Spleen (tissue), 11 donors: ENCODE measurements at regions not wholly inside any gene's neighbourhood (a gene's known extent, or its start where the extent isn't known, plus 50 kb on each side); places are given as distances from the start of the nearest gene placed in this dataset.

ENCODE experiments used
- DNase-seq: peaks from one replicate; pipeline ENCODE4 v3.0.0-alpha.2; 2020
- H3K27ac ChIP-seq, 8 donors: fragments of 200-600 bp; sonication (generic) in 7 of 8; 1 replicate in 4 of 8; 2 replicates in 4 of 8; pipeline versions ENCODE4 v1.5.0 to v1.8.0; 2016 to 2021; ENCODE audit warnings: inconsistent platforms in 4 of 8, mild to moderate bottlenecking in 4 of 8, moderate library complexity in 1 of 8
- H3K27me3 ChIP-seq, 7 donors: fragments of 200-600 bp; sonication (generic) in 6 of 7; replicated peaks in 1 of 7; 1 replicate in 4 of 7; 2 replicates in 3 of 7; pipeline versions ENCODE4 v1.5.0 to v1.8.0; 2016 to 2021; ENCODE audit warnings: inconsistent platforms in 3 of 7, mild to moderate bottlenecking in 1 of 7
- H3K36me3 ChIP-seq, 6 donors: fragments of 200-600 bp; sonication (generic) in 5 of 6; 1 replicate in 4 of 6; 2 replicates in 2 of 6; pipeline versions ENCODE4 v1.5.0 to v1.8.0; 2016 to 2021; ENCODE audit warnings: inconsistent platforms in 2 of 6
- H3K4me1 ChIP-seq, 6 donors: fragments of 200-600 bp; sonication (generic) in 5 of 6; 1 replicate in 3 of 6; 2 replicates in 3 of 6; pipeline versions ENCODE4 v1.5.0 to v1.8.0; 2016 to 2021; ENCODE audit warnings: inconsistent platforms in 3 of 6
- H3K4me3 ChIP-seq, 8 donors: fragments of 200-600 bp; sonication (generic) in 7 of 8; 1 replicate in 4 of 8; 2 replicates in 4 of 8; pipeline versions ENCODE4 v1.5.0 to v1.8.0; 2016 to 2021; ENCODE audit warnings: inconsistent platforms in 4 of 8, mild to moderate bottlenecking in 4 of 8, moderate library complexity in 2 of 8
- H3K9me3 ChIP-seq, 8 donors: fragments of 200-600 bp; sonication (generic) in 7 of 8; 1 replicate in 4 of 8; 2 replicates in 4 of 8; pipeline versions ENCODE4 v1.5.0 to v1.8.0; 2016 to 2021; ENCODE audit warnings: inconsistent platforms in 4 of 8
- POLR2A ChIP-seq, 3 donors: fragments of 450-650 bp; IDR thresholded peaks; one replicate each; pipeline ENCODE4 v1.5.1; 2017; ENCODE audit warnings: antibody characterized with exemption in 3 of 3, mild to moderate bottlenecking in 1 of 3
- POLR2AphosphoS5 ChIP-seq, 3 donors: sonication (generic); formaldehyde crosslinking; IDR thresholded peaks; one replicate each; pipeline ENCODE4 v1.5.1; 2017; ENCODE audit warnings: antibody characterized with exemption in 3 of 3
- WGBS, 5 donors: extraction: QIAGEN DNeasy Blood & Tissue Kit in 3 of 5; methylation state at CpG; one replicate each; pipeline versions ENCODE4 v1.1.5 to v1.1.7; 2013 to 2018; 5-methylcytosine and 5-hydroxymethylcytosine counted together
- intact Hi-C: fragments of 100-400 bp; cut with DNase I; formaldehyde crosslinking; loops from one replicate; pipeline ENCODE4 v1.15.0; 2023; ENCODE audit warnings: low total_unique reads
- TF ChIP-seq, protein P1 (sequence below), 11 experiments: fragments of 200-600 bp in 7 of 11; fragments of 450-650 bp in 4 of 11; sonication (generic) in 4 of 11; IDR thresholded peaks in 8 of 11; conservative IDR thresholded peaks in 3 of 11; 1 replicate in 7 of 11; 2 replicates in 4 of 11; pipeline versions ENCODE4 v1.4.0 to v1.8.0; 2016 to 2021; ENCODE audit warnings: antibody characterized with exemption in 11 of 11, inconsistent platforms in 4 of 11, mild to moderate bottlenecking in 1 of 11
- donor health status: healthy with polysubstance abuse.
- donor health status: DM: no; HTN: no; CAD: no; lungs with moderate emphysema.
- donor health status: DM: no; HTN: no; CAD: no.
- donor health status: Bipolar disorder and iron deficiency.
- donor health status: healthy.
- donor health status: DM: no; HTN: no; CAD: no.
- donor health status: DM: yes; HTN: yes; CAD: no.

GRCh38 chr12:43221216-43221615, 330.8 kb downstream of the ADAMTS20 start:
- intact Hi-C loops = no loop called here
- H3K4me1 ChIP-seq = no peaks in the 10 kb centered on the region
- no peak for DNase-seq
- TF ChIP-seq POLR2AphosphoS5 (IDR thresholded peaks at IDR 0.05) (no peak), POLR2A (IDR thresholded peaks at IDR 0.05) (no peak)
- TF ChIP-seq, protein P1, sequence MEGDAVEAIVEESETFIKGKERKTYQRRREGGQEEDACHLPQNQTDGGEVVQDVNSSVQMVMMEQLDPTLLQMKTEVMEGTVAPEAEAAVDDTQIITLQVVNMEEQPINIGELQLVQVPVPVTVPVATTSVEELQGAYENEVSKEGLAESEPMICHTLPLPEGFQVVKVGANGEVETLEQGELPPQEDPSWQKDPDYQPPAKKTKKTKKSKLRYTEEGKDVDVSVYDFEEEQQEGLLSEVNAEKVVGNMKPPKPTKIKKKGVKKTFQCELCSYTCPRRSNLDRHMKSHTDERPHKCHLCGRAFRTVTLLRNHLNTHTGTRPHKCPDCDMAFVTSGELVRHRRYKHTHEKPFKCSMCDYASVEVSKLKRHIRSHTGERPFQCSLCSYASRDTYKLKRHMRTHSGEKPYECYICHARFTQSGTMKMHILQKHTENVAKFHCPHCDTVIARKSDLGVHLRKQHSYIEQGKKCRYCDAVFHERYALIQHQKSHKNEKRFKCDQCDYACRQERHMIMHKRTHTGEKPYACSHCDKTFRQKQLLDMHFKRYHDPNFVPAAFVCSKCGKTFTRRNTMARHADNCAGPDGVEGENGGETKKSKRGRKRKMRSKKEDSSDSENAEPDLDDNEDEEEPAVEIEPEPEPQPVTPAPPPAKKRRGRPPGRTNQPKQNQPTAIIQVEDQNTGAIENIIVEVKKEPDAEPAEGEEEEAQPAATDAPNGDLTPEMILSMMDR (IDR thresholded peaks at IDR 0.05 in 8 of 11, conservative IDR thresholded peaks at IDR 0.05 in 3 of 11) = no peak
- 85 to 95% (median 94%) methylated on average over 4 of the region's 4 CpGs for WGBS, 5 donors
- no peaks in the 10 kb centered on the region for H3K27me3 ChIP-seq
- H3K9me3 ChIP-seq = peaks cover 0 to 5% (median 0%) of the 10 kb centered on the region in 8 donors
- H3K27ac ChIP-seq = no peak overlapping the region
- no peaks in the 10 kb centered on the region for H3K36me3 ChIP-seq
- no peak overlapping the region for H3K4me3 ChIP-seq

- no peaks in the 10 kb centered on the region for H3K4me1 ChIP-seq
- H3K4me3 ChIP-seq = no peak overlapping the region
- H3K36me3 ChIP-seq = no peaks in the 10 kb centered on the region
- TF ChIP-seq POLR2A (IDR thresholded peaks at IDR 0.05) (no peak), POLR2AphosphoS5 (IDR thresholded peaks at IDR 0.05) (no peak)
- TF ChIP-seq, protein P1 (IDR thresholded peaks at IDR 0.05 in 8 of 11, conservative IDR thresholded peaks at IDR 0.05 in 3 of 11) = no peak
- 91 to 95% (median 94%) methylated on average over 1 of the region's 1 CpG for WGBS, 5 donors
- DNase-seq = no peak
- H3K27ac ChIP-seq = no peak overlapping the region
- H3K27me3 ChIP-seq = no peaks in the 10 kb centered on the region
- H3K9me3 ChIP-seq = no peaks in the 10 kb centered on the region
- intact Hi-C loops = no loop called here
Observed at GRCh38 chr12:43216490-43216889, 335.5 kb downstream of the ADAMTS20 start.

- TF ChIP-seq POLR2AphosphoS5 (IDR thresholded peaks at IDR 0.05) (no peak), POLR2A (IDR thresholded peaks at IDR 0.05) (no peak)
- TF ChIP-seq, protein P1 (IDR thresholded peaks at IDR 0.05 in 8 of 11, conservative IDR thresholded peaks at IDR 0.05 in 3 of 11) = no peak
Observed at GRCh38 chr12:43214166-43214565, 337.8 kb downstream of the ADAMTS20 start.

DNA sequence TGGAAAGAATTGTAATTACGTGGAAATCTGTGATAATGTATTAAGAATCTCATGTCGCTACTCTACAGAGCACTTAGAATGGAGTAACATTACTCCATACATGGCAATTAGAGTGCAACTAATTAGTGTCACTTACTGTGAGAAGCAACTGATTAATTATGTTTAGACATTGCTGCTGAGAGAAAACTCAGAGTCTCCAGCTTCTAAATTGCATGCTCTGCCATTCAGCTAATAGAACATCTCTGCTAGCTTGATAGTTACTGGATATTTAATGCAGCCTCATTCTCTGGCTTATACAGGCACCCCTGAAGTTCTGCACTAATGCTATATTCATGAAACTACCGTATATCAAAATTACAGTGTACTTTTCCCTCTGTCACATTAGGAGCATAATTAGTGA, 338.4 kb downstream of the ADAMTS20 start:
- WGBS, 5 donors = 87 to 95% (median 92%) methylated on average over 3 of the region's 3 CpGs
- H3K27me3 ChIP-seq = no peaks in the 10 kb centered on the region

More at GRCh38 chr12:43214166-43214565, 337.8 kb downstream of the ADAMTS20 start:
- Histone ChIP-seq H3K36me3 (no peaks in the 10 kb centered on the region), H3K9me3 (no peaks in the 10 kb centered on the region), H3K4me1 (peaks cover 0 to 13% (median 7%) of the 10 kb centered on the region in 6 donors), H3K27ac (no peak overlapping the region), H3K4me3 (no peak overlapping the region), H3K27me3 (no peaks in the 10 kb centered on the region)
- no peak for DNase-seq
- WGBS, 5 donors = 86 to 90% (median 88%) methylated on average over 5 of the region's 5 CpGs
- intact Hi-C loops = no loop called here

More for the DNA sequence above, 338.4 kb downstream of the ADAMTS20 start:
- Histone ChIP-seq H3K36me3 (no peaks in the 10 kb centered on the region), H3K27ac (no peak overlapping the region), H3K4me3 (no peak overlapping the region), H3K9me3 (no peaks in the 10 kb centered on the region), H3K4me1 (peaks cover 0 to 13% (median 7%) of the 10 kb centered on the region in 6 donors)
- DNase-seq = no peak
- TF ChIP-seq POLR2A (IDR thresholded peaks at IDR 0.05) (no peak), POLR2AphosphoS5 (IDR thresholded peaks at IDR 0.05) (no peak)
- TF ChIP-seq, protein P1 (IDR thresholded peaks at IDR 0.05 in 8 of 11, conservative IDR thresholded peaks at IDR 0.05 in 3 of 11) = no peak
- intact Hi-C loops = no loop called here
